T-helper 2 cell treated with Interferon-gamma antibody and Interleukin-4, amounts not matched to agents 5 μg/mL and 100 μg/mL, for 36 hours (primary cell): ENCODE measurements at regions not wholly inside any gene's neighbourhood (a gene's known extent, or its start where the extent isn't known, plus 50 kb on each side); places are given as distances from the start of the nearest gene placed in this dataset.

Experiments
- DNase-seq: peaks from one replicate; pipeline ENCODE4 v3.0.0; 2021; ENCODE audit warnings: low spot score
- H3K27ac Mint-ChIP-seq: one replicate; pipeline ENCODE4 v1.8.0; 2021; ENCODE audit warnings: mild to moderate bottlenecking, mixed read lengths
- H3K27me3 Mint-ChIP-seq: one replicate; pipeline ENCODE4 v1.8.0; 2021; ENCODE audit warnings: low read depth, mixed read lengths
- H3K36me3 Mint-ChIP-seq: one replicate; pipeline ENCODE4 v1.8.0; 2021; ENCODE audit warnings: low read depth, mixed read lengths
- H3K4me1 Mint-ChIP-seq: one replicate; pipeline ENCODE4 v1.8.0; 2021; ENCODE audit warnings: low read depth, mixed read lengths
- H3K4me3 Mint-ChIP-seq: one replicate; pipeline ENCODE4 v1.8.0; 2022; ENCODE audit warnings: mild to moderate bottlenecking, moderate library complexity, mixed read lengths
- H3K9me3 Mint-ChIP-seq: one replicate; pipeline ENCODE4 v1.8.0; 2021; ENCODE audit warnings: mixed read lengths

DNA sequence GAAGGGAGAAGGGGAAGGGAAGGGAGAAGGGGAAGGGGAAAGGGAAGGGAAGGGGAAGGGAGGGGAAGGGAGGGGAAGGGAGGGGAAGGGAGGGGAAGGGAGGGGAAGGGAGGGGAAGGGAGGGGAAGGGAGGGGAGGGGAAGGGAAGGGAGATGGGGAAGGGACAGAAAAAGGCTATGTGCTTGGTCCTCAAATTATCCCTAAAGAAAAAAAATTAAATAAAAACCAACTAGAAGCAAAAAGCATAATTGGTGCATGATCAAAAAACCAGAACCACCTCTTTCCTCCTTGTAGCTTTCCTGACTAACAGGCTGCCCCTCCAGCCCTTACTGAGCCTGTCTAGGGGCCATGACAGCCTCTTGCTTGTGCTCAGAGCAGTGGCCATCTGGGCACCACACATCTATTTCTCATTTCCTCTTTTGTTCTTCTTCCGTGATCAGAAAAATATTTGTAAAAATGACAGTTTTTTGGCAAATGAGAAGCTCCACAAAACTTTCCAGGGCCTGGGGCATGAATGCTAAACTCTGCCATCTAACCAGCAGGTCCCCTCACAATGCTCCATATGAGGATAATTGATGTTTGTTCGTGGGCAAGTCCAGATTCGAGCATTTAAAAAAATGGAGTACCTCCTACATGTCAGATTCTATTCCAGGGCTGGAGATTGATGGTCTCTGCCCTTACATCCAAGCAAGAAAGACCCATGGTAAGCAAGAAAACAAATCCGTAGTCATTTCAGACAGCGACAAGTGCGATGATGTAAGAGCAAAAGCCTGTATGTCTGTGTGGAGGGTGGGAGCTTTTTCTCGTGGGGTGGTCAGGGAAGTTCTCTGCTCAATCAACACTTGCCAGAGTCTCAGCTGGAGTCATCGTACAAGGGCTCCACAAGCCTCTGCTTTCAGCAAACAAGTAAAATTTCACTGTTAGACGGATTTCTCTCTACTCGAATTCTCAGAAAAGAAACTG, 320.9 kb downstream of the WDR11 start:
- H3K9me3 Mint-ChIP-seq = no peaks in the 10 kb centered on the region
- DNase-seq = no peak
- H3K27me3 Mint-ChIP-seq = no peaks in the 10 kb centered on the region
- no peaks in the 10 kb centered on the region for H3K4me1 Mint-ChIP-seq
- no peak overlapping the region for H3K27ac Mint-ChIP-seq
- no peak overlapping the region for H3K4me3 Mint-ChIP-seq
- no peaks in the 10 kb centered on the region for H3K36me3 Mint-ChIP-seq

GRCh38 chr10:121179006-121179405, 327.8 kb downstream of the WDR11 start:
- no peaks in the 10 kb centered on the region for H3K36me3 Mint-ChIP-seq
- H3K27me3 Mint-ChIP-seq = no peaks in the 10 kb centered on the region
- H3K27ac Mint-ChIP-seq = no peak overlapping the region
- no peaks in the 10 kb centered on the region for H3K4me1 Mint-ChIP-seq
- no peak overlapping the region for H3K4me3 Mint-ChIP-seq
- DNase-seq = no peak
- H3K9me3 Mint-ChIP-seq = no peaks in the 10 kb centered on the region

DNA sequence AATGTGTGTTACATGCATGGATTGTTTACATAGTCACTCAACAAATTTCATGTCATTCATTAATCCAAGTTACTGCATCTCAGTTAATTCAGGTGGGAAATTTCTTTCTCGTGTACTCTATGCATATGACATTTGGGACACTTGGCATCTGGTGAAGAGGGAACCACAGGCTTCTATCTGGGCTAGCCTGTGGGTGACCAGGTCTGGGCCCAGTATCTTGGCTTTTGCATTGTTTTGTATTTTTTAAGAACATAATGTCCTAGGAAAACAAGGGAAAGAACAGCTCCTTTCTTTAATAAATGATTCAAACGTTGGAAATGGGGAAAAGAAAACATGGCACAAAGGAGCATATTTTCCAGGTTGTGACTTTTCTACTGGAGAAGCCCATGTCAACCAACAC, 331.1 kb downstream of the WDR11 start:
- H3K4me1 Mint-ChIP-seq = no peaks in the 10 kb centered on the region

DNA sequence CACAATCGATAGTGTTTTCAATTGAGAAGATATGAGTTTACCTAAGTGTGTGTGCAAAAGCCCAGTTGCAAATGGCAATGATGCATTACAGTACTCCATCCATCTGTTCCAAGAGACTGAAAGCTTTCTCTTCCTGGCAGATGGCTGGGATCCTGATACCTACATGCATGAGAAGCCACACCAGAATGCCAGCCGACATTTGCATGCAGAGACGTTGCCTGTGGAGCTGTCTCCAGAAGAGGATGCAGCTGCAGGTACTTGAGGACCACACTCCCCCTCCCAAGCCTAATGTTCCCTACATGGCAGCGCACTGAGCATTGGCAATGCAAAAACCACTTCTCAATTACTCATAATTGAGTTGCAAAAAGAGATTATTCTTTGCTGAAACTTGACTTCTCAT, 332.1 kb downstream of the WDR11 start:
- H3K4me3 Mint-ChIP-seq = no peak overlapping the region
- no peaks in the 10 kb centered on the region for H3K27me3 Mint-ChIP-seq
- H3K36me3 Mint-ChIP-seq = no peaks in the 10 kb centered on the region
- H3K27ac Mint-ChIP-seq = no peak overlapping the region
- H3K4me1 Mint-ChIP-seq = no peaks in the 10 kb centered on the region
- no peak for DNase-seq
- no peaks in the 10 kb centered on the region for H3K9me3 Mint-ChIP-seq

More for the DNA sequence above, 331.1 kb downstream of the WDR11 start:
- H3K27me3 Mint-ChIP-seq = no peaks in the 10 kb centered on the region
- H3K4me3 Mint-ChIP-seq = no peak overlapping the region
- no peak for DNase-seq
- H3K27ac Mint-ChIP-seq = no peak overlapping the region
- no peaks in the 10 kb centered on the region for H3K36me3 Mint-ChIP-seq
- H3K9me3 Mint-ChIP-seq = no peaks in the 10 kb centered on the region

DNA sequence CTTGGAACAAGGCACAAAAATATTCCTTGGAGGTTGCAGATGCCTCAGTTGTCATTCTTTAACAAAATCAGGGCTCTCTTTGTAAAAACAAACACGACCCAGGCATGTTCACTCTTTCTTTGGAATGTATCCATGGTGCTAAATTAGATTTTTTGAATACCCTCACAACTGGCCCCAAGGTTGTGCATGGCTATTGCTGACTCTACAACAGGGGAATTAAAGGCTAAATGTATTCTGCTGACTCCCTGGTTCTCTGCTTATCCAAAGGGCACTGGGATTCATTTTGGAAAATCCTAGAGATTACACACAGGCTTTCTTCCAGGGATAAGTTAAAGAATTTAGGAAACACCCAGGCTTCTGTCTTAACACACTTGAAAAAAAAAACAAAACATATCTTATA, 332.5 kb downstream of the WDR11 start:
- no peak for DNase-seq
- no peaks in the 10 kb centered on the region for H3K27me3 Mint-ChIP-seq
- H3K9me3 Mint-ChIP-seq = no peaks in the 10 kb centered on the region
- no peak overlapping the region for H3K27ac Mint-ChIP-seq
- no peaks in the 10 kb centered on the region for H3K4me1 Mint-ChIP-seq
- H3K4me3 Mint-ChIP-seq = no peak overlapping the region
- H3K36me3 Mint-ChIP-seq = no peaks in the 10 kb centered on the region

- Mint-ChIP-seq H3K36me3 (no peaks in the 10 kb centered on the region), H3K9me3 (no peaks in the 10 kb centered on the region), H3K4me3 (no peak overlapping the region), H3K27me3 (no peaks in the 10 kb centered on the region), H3K4me1 (no peaks in the 10 kb centered on the region), H3K27ac (no peak overlapping the region)
- no peak for DNase-seq
Measured at GRCh38 chr10:121185816-121186455, 334.8 kb downstream of the WDR11 start.

DNA sequence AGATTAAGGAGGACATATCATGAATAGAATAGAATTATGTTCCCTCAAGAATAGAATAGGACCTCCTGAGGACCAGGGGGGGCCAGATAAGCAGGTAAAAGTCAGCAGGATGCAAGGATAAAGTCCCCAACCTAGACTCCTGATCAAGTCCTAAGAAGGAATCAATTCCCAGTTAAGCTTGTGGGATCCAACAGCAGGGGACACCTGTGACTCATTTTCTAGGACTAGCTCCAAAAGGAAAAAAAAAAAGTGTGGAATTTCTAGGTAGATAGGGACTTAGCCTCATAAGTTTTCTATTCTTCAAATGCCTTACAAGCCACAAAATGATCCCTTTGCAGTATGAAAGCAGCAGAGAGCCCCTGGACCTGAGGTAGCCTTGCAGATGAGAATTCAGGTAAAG, 336.2 kb downstream of the WDR11 start:
- no peak overlapping the region for H3K27ac Mint-ChIP-seq

GRCh38 chr10:121188005-121188404, 336.8 kb downstream of the WDR11 start:
- H3K27ac Mint-ChIP-seq = no peak overlapping the region
- H3K4me1 Mint-ChIP-seq = no peaks in the 10 kb centered on the region
- no peaks in the 10 kb centered on the region for H3K27me3 Mint-ChIP-seq
- H3K4me3 Mint-ChIP-seq = no peak overlapping the region
- no peak for DNase-seq
- H3K9me3 Mint-ChIP-seq = no peaks in the 10 kb centered on the region
- H3K36me3 Mint-ChIP-seq = no peaks in the 10 kb centered on the region

More for the DNA sequence above, 336.2 kb downstream of the WDR11 start:
- H3K36me3 Mint-ChIP-seq = no peaks in the 10 kb centered on the region
- no peaks in the 10 kb centered on the region for H3K9me3 Mint-ChIP-seq
- DNase-seq = no peak
- no peaks in the 10 kb centered on the region for H3K27me3 Mint-ChIP-seq
- H3K4me3 Mint-ChIP-seq = no peak overlapping the region
- H3K4me1 Mint-ChIP-seq = no peaks in the 10 kb centered on the region

GRCh38 chr10:121189066-121189465, 337.9 kb downstream of the WDR11 start:
- DNase-seq = no peak
- H3K27me3 Mint-ChIP-seq = no peaks in the 10 kb centered on the region
- no peak overlapping the region for H3K27ac Mint-ChIP-seq
- no peak overlapping the region for H3K4me3 Mint-ChIP-seq
- H3K9me3 Mint-ChIP-seq = no peaks in the 10 kb centered on the region
- no peaks in the 10 kb centered on the region for H3K4me1 Mint-ChIP-seq
- H3K36me3 Mint-ChIP-seq = no peaks in the 10 kb centered on the region

DNA sequence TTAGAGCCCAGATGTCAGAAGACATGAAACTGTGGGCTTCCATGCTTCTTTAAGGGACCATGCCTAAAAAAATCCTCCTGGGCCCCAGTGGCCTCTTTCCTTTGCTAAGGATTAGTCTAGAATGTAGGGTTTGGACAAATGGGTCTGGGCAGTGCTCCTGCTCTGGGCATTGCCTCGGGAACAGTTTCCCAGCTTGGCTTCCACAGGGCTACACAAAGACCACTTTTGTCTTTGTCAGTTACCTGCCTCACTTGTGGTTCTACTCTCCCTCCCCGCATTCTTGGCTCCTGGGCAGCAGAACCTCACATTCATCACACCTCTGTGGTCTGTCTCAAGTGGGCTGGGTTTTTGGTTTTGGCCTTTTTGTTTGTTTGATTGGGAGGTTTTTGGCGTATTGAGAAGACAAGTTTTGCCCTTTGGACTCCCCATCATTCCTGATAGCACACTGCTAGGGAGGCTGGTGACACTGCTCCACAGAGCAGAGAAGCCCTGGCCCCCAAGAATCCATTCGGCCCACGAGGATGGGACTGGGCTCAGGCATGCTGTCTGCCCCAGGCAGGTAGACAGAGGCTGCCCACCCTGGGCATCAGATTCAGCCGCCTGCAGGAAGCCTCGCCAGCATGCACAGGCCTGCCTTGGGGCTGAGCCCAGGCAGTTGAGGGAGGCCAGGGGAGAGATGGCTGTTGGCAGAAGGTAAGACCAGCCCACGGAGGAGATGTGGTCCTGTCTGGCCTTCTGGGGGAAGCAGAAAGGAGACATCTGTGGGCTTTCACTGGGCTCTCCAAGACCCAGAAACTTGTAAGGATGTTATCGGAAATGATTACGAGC, 343.7 kb downstream of the WDR11 start:
- Mint-ChIP-seq H3K9me3 (peaks cover 4% of the 10 kb centered on the region), H3K36me3 (no peaks in the 10 kb centered on the region), H3K4me1 (no peaks in the 10 kb centered on the region), H3K27ac (no peak overlapping the region), H3K27me3 (no peaks in the 10 kb centered on the region), H3K4me3 (no peak overlapping the region)
- no peak for DNase-seq

GRCh38 chr10:121195524-121195910, 344.4 kb downstream of the WDR11 start:
- no peak overlapping the region for H3K27ac Mint-ChIP-seq
- DNase-seq = no peak
- no peaks in the 10 kb centered on the region for H3K36me3 Mint-ChIP-seq
- H3K4me1 Mint-ChIP-seq = no peaks in the 10 kb centered on the region
- H3K4me3 Mint-ChIP-seq = no peak overlapping the region
- no peaks in the 10 kb centered on the region for H3K27me3 Mint-ChIP-seq
- H3K9me3 Mint-ChIP-seq = peaks cover 4% of the 10 kb centered on the region

DNA sequence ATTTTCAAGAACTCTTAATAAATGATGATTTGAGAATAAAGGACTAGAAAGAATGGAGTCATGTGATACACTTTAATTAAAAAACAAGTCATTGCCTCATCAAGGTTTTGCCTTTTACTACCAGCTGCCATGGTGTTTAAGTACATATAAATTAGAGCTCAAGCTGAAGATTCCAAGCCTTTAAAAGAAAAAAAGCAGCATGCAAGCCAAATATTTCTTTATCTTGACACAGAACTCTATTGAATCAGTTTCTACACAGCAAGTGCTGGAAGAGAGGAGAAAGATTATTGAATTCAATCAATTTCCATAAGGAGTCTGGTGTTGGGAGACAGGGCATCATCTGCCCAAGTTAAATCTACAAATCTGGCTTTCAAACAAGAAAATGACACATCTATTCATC, 347.9 kb downstream of the WDR11 start:
- Mint-ChIP-seq H3K27ac (no peak overlapping the region), H3K4me3 (no peak overlapping the region), H3K4me1 (no peaks in the 10 kb centered on the region), H3K27me3 (no peaks in the 10 kb centered on the region), H3K36me3 (no peaks in the 10 kb centered on the region), H3K9me3 (peaks cover 4% of the 10 kb centered on the region)
- DNase-seq = no peak

DNA sequence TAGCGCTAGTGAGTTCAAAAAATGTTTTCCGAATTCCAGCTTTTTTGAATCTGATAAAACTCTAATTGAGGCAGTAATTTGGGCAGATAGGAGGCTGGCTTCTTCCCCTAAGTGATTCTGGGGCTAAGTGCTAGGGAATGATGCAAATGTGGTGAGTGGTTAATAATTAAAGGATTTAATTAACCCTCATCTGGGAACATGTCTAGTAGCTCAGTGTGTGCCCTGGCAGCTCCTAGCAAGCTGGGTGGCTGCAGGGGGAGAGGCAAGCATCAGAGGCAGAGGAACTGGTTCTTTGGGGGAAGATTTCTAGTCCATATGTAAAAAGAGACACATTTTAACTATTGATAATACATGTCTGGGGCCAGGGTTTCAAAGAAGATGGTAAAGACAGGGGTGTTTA, 354.5 kb downstream of the WDR11 start:
- no peaks in the 10 kb centered on the region for H3K27me3 Mint-ChIP-seq
- no peak overlapping the region for H3K27ac Mint-ChIP-seq
- DNase-seq = no peak
- H3K4me3 Mint-ChIP-seq = no peak overlapping the region
- no peaks in the 10 kb centered on the region for H3K9me3 Mint-ChIP-seq
- H3K36me3 Mint-ChIP-seq = no peaks in the 10 kb centered on the region
- no peaks in the 10 kb centered on the region for H3K4me1 Mint-ChIP-seq

DNA sequence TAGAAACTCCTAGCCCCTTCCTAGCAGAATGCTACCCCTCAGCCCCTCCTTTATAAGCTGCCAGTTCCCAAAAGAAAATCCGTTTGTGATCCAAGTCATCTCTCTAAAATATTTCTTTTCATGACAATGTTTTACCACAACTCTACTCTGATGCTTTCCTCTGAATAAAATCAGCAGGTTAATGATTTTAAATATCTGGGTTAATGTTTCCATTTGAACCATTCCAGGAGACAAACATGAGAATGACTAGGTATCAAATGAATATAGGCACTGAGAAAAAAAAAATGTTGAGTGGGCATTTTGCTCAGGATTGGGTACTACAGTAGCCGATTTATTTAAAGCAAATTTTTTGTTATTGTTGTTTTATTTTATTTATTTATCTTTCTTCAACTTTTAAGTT, 360.3 kb downstream of the WDR11 start:
- Mint-ChIP-seq H3K27ac (no peak overlapping the region), H3K9me3 (no peaks in the 10 kb centered on the region), H3K4me3 (no peak overlapping the region), H3K27me3 (no peaks in the 10 kb centered on the region), H3K36me3 (no peaks in the 10 kb centered on the region), H3K4me1 (no peaks in the 10 kb centered on the region)
- DNase-seq = no peak
